B cell (primary cell): ENCODE measurements at regions not wholly inside any gene's neighbourhood (a gene's known extent, or its start where the extent isn't known, plus 50 kb on each side); places are given as distances from the start of the nearest gene placed in this dataset.

Source experiments
- ATAC-seq: fragments of 200-7000 bp; cut with Tn5 transposase; one replicate; pipeline ENCODE4 v1.10.0; 2021; ENCODE audit warnings: low read depth, mild to moderate bottlenecking, moderate number of reproducible peaks, moderate library complexity
- CTCF ChIA-PET: fragments of 350-600 bp; sonication (Branson Sonifier 250); formaldehyde crosslinking; loops from one replicate; lab custom pipeline; 2021; ENCODE audit warnings: antibody characterized with exemption, inconsistent platforms; lab: Charles Lee
- POLR2A ChIA-PET: fragments of 350-600 bp; sonication (Branson Sonifier 250); formaldehyde crosslinking; loops from one replicate; lab custom pipeline; 2021; ENCODE audit warnings: antibody characterized with exemption; lab: Charles Lee
- DNase-seq: peaks from one replicate; pipeline ENCODE4 v3.0.0; 2013
- H2AFZ ChIP-seq: 2 replicates; pipeline ENCODE4 v1.6.1; 2012; ENCODE audit warnings: mild to moderate bottlenecking, low read depth, low read length; ENCODE audit not compliant: insufficient read depth, poor library complexity, severe bottlenecking
- H3K27ac ChIP-seq, 2 donors: 1 replicate in 1 of 2; 2 replicates in 1 of 2; pipeline ENCODE4 v1.5.1; 2012 to 2013; ENCODE audit warnings: low read length in 2 of 2, mild to moderate bottlenecking in 2 of 2, moderate library complexity in 1 of 2
- H3K27me3 ChIP-seq, 4 experiments: fragments of 200-600 bp in 1 of 4; sonication (generic) in 1 of 4; replicated peaks in 1 of 4; 1 replicate in 2 of 4; 2 replicates in 2 of 4; pipeline versions ENCODE4 v1.6.1 to v1.7.0; 2013 to 2016; ENCODE audit warnings: low read length in 3 of 4, mild to moderate bottlenecking in 2 of 4, mixed read lengths in 1 of 4, moderate library complexity in 1 of 4; ENCODE audit not compliant: insufficient read depth in 4 of 4, control insufficient read depth in 3 of 4; ENCODE audit errors: control extremely low read depth in 1 of 4
- H3K36me3 ChIP-seq, 2 experiments: replicated peaks in 1 of 2; 1 replicate in 1 of 2; 2 replicates in 1 of 2; pipeline versions ENCODE4 v1.6.1 to v1.7.1; 2013; ENCODE audit warnings: low read length in 1 of 2; ENCODE audit not compliant: insufficient read depth in 2 of 2, control insufficient read depth in 1 of 2; ENCODE audit errors: control extremely low read depth in 1 of 2, extremely low read depth in 1 of 2
- H3K4me1 ChIP-seq, 2 donors: fragments of 200-600 bp in 1 of 2; sonication (generic) in 1 of 2; 1 replicate in 1 of 2; 2 replicates in 1 of 2; pipeline versions ENCODE4 v1.5.1 to v1.6.1; 2013 to 2017; ENCODE audit warnings: low read length in 2 of 2; ENCODE audit not compliant: control insufficient read depth in 2 of 2, insufficient read depth in 2 of 2
- H3K4me2 ChIP-seq: replicated peaks from 2 replicates; pipeline ENCODE3; 2012; ENCODE audit warnings: mild to moderate bottlenecking, low read depth, low read length; ENCODE audit not compliant: poor library complexity, severe bottlenecking
- H3K4me3 ChIP-seq, 5 experiments: fragments of 200-600 bp in 1 of 5; sonication (generic) in 1 of 5; 1 replicate in 3 of 5; 2 replicates in 2 of 5; pipeline versions ENCODE4 v1.5.1 to v1.7.0; 2011 to 2016; ENCODE audit warnings: low read length in 4 of 5, mild to moderate bottlenecking in 4 of 5, low read depth in 2 of 5, control low read depth in 1 of 5, moderate library complexity in 1 of 5; ENCODE audit not compliant: insufficient read depth in 1 of 5; ENCODE audit errors: control extremely low read depth in 1 of 5, extremely low read depth in 1 of 5
- H3K79me2 ChIP-seq: fragments of 200-600 bp; sonication (generic); one replicate; pipeline ENCODE4 v1.6.0; 2016; ENCODE audit warnings: low read length; ENCODE audit not compliant: control insufficient read depth, insufficient read depth
- H3K9ac ChIP-seq: fragments of 200-600 bp; sonication (generic); 2 replicates; pipeline ENCODE4 v1.6.1; 2017; ENCODE audit warnings: mild to moderate bottlenecking, low read length, moderate library complexity
- H3K9me3 ChIP-seq, 3 donors: one replicate each; pipeline versions ENCODE4 v1.6.1 to v1.7.1; 2013; ENCODE audit warnings: low read length in 2 of 3; ENCODE audit not compliant: control insufficient read depth in 2 of 3, insufficient read depth in 1 of 3; ENCODE audit errors: control extremely low read depth in 1 of 3
- H4K20me1 ChIP-seq: 2 replicates; pipeline ENCODE4 v1.6.0; 2012; ENCODE audit warnings: mild to moderate bottlenecking, low read length; ENCODE audit not compliant: insufficient read depth, control insufficient read depth, poor library complexity, severe bottlenecking
- H3K27ac Mint-ChIP-seq: one replicate; pipeline ENCODE4 v1.8.0; 2021; ENCODE audit warnings: mixed read lengths
- H3K27me3 Mint-ChIP-seq: one replicate; pipeline ENCODE4 v1.8.0; 2021; ENCODE audit warnings: mixed read lengths
- H3K4me1 Mint-ChIP-seq: one replicate; pipeline ENCODE4 v1.8.0; 2021; ENCODE audit warnings: mixed read lengths
- H3K4me3 Mint-ChIP-seq: one replicate; pipeline ENCODE4 v1.8.0; 2021; ENCODE audit warnings: mixed read lengths
- H3K9me3 Mint-ChIP-seq: one replicate; pipeline ENCODE4 v1.8.0; 2022; ENCODE audit warnings: mixed read lengths; ENCODE audit not compliant: insufficient read depth
- CTCF ChIP-seq: fragments of 200-600 bp; IDR thresholded peaks from one replicate; pipeline ENCODE4 v1.8.0; 2022; ENCODE audit warnings: antibody characterized with exemption, mild to moderate bottlenecking
- EZH2 ChIP-seq: IDR thresholded peaks from 2 replicates; pipeline ENCODE4 v1.6.1; 2012; ENCODE audit warnings: borderline replicate concordance, low read depth, mild to moderate bottlenecking, moderate library complexity, low read length; ENCODE audit not compliant: insufficient read depth, poor library complexity, severe bottlenecking
- WGBS: methylation state at CpG from one replicate; pipeline ENCODE4 v1.1.5; 2013; ENCODE audit warnings: missing lambda C conversion rate; ENCODE audit not compliant: insufficient coverage; 5-methylcytosine and 5-hydroxymethylcytosine counted together
- intact Hi-C: fragments of 100-400 bp; cut with micrococcal nuclease; formaldehyde crosslinking; loops from one replicate; pipeline ENCODE4 v1.10.0; 2022

DNA sequence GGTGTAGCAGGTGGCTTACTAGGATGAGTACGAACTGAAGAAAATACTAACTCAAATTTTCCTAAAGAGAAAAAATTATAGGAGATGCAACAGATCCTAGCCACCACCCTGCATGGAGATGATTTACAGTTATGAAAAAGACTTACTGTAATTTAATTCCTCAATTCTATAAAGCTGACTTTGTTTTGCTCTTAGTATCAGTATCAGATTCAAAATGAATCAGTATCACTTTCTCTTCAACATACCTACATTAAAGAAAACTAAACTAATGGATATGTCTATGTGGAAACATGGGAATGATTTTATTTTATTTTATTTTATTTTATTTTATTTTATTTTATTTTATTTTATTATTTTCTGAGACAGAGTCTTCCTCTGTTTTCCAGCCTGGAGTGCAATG is 525.8 kb downstream of the NLGN4X start:
- H3K9me3 ChIP-seq: no peaks in the 10 kb centered on the region
- no peak overlapping the region for H3K4me3 Mint-ChIP-seq
- ATAC-seq (no peak), DNase-seq (no peak)
- no peaks in the 10 kb centered on the region for H4K20me1 ChIP-seq
- no peak overlapping the region for H3K27ac Mint-ChIP-seq
- ChIA-PET POLR2A (no interaction called here), CTCF (no interaction called here)
- H3K4me3 ChIP-seq: no peak overlapping the region
- no peak overlapping the region for H3K4me2 ChIP-seq
- no peaks in the 10 kb centered on the region for H3K27me3 ChIP-seq
- no peak overlapping the region for H2AFZ ChIP-seq
- H3K36me3 ChIP-seq: no peaks in the 10 kb centered on the region
- H3K4me1 ChIP-seq: no peaks in the 10 kb centered on the region
- intact Hi-C loops: no loop called here
- H3K79me2 ChIP-seq: no peaks in the 10 kb centered on the region
- no peaks in the 10 kb centered on the region for H3K9me3 Mint-ChIP-seq
- H3K27me3 Mint-ChIP-seq: no peaks in the 10 kb centered on the region
- WGBS: no CpG with 5 or more reads among the region's 1 CpG
- no peak overlapping the region for H3K27ac ChIP-seq
- H3K9ac ChIP-seq: no peak overlapping the region
- TF ChIP-seq CTCF: no peak
- TF ChIP-seq EZH2: no peak
- no peaks in the 10 kb centered on the region for H3K4me1 Mint-ChIP-seq

- H3K4me3 Mint-ChIP-seq: no peak overlapping the region
- no peaks in the 10 kb centered on the region for H3K4me1 Mint-ChIP-seq
- Histone ChIP-seq H2AFZ (no peak overlapping the region), H3K4me3 (no peak overlapping the region), H3K79me2 (no peaks in the 10 kb centered on the region), H3K4me2 (no peak overlapping the region), H3K4me1 (no peaks in the 10 kb centered on the region), H4K20me1 (no peaks in the 10 kb centered on the region), H3K27ac (no peak overlapping the region), H3K27me3 (no peaks in the 10 kb centered on the region), H3K9me3 (no peaks in the 10 kb centered on the region), H3K9ac (no peak overlapping the region), H3K36me3 (no peaks in the 10 kb centered on the region)
- ChIA-PET POLR2A (no interaction called here), CTCF (no interaction called here)
- ATAC-seq (no peak), DNase-seq (no peak)
- TF ChIP-seq CTCF (no peak), EZH2 (no peak)
- H3K27ac Mint-ChIP-seq: no peak overlapping the region
- WGBS: no CpG with 5 or more reads among the region's 7 CpGs
- H3K27me3 Mint-ChIP-seq: no peaks in the 10 kb centered on the region
- no peaks in the 10 kb centered on the region for H3K9me3 Mint-ChIP-seq
- intact Hi-C loops: no loop called here
These were observed 532.7 kb downstream of the NLGN4X start for GRCh38 chrX:5695971-5696370.
